GM03348 (cell line): ENCODE measurements at regions not wholly inside any gene's neighbourhood (a gene's known extent, or its start where the extent isn't known, plus 50 kb on each side); places are given as distances from the start of the nearest gene placed in this dataset.
A peak's percentile ranks its signal among the peaks of the same experiment; 100 is the strongest.

Experiments used
- DNase-seq: peaks from one replicate; pipeline ENCODE4 v3.0.0; 2012; ENCODE audit warnings: low spot score

GRCh38 chr16:74169687-74170376 is 126.8 kb upstream of the PSMD7 start:
- peak; percentile 4 for DNase-seq

- DNase-seq: no peak
Measured at GRCh38 chr16:74169066-74169465, 127.5 kb upstream of the PSMD7 start.

DNA sequence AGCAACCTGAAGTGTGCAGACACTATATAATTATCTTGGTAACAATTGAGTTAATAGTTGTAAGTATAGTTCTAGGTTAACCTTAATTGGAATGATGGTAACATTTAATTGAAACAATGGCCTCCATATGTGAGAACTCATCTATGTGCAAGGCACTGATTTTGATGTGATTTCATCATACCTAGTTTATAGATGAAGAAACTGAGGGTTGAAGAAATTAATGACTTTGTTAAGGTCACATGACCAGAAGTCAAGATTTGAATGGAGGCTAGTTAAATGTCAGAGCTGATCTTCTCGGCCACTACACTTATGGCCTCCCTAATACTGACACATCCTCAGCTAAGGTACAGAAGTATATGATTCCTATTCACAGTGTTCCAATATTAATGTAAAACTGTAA is 128.2 kb upstream of the PSMD7 start:
- no peak for DNase-seq

- no peak for DNase-seq
Measured at GRCh38 chr16:74166456-74166855, 130.2 kb upstream of the PSMD7 start.

- no peak for DNase-seq
Measured at GRCh38 chr16:74165566-74166080, 131.0 kb upstream of the PSMD7 start.

DNA sequence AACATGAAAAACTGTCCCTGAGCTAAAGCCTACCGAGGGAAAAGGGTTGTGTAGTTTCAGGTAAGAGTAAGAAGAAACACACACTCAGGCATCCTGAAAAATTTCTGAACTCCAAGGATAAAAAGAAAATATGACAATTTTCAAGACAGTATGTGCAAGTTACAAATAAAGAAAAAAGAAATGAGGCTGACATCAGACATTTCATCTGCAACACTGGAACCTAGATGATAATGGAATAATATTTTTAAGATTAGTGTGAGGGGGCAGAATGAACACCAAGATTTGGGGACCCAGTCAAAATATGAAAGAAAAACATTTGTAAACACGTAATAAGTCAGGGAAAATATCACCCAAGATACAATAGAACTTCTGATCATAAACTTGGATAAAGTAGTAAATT is 135.9 kb upstream of the PSMD7 start:
- no peak for DNase-seq

DNA sequence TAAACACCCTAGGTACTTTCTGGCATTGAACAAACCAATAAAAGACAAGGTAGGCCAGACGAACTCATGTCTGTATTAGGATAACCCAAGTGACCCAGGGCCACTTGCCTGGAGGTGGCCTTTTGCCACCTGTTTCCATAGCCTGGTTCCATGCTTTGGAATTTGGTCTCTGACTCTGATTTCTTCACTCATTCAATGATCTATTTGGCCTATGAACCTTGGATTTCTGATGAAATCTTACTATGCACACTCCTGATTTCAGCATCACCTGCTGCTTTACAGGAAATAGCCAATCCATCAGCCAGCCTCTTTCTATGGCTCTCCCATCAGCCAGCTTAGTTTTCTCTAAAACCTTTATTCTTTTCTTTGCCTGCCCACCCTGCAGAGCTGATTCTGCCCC is 142.8 kb upstream of the PSMD7 start:
- no peak for DNase-seq

GRCh38 chr16:74146643-74147042 is 150.0 kb upstream of the PSMD7 start:
- no peak for DNase-seq

DNA sequence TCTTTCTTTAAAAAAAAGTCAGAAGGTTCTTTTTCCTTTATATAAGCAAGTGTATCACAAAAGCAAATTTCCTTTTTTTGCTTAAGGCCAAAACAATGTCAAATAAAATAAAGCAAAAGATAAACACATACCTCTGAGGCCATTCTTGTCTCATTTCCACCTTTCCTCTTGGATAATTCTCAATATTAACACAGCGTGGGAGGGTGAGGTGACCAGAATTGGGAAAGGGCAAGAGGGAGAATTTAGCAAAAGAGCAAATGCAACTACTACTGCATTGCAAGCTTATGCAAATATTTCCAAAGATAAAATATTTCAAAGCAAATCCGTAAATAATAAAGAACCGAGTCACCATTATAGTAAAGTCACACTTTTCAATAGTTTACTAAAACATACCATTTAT is 153.4 kb upstream of the PSMD7 start:
- DNase-seq: no peak

DNA sequence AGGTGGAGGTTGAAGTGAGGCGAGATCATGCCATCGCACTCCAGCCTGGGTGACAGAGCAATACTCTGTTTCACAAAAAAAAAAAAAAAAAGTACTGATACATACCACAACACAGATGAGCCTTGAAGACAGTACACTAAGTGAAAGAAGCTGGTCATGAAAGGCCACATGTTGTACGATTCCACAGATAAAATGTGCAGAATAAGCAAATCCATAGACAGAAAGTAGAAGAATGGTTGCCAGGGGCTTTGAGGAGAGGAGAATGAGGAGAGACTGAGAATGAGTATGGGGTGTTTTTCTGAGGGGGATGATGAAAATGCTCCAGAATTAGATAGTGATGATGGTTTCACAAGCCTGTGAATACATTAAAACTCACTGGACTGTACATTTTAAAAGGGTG is 155.6 kb upstream of the PSMD7 start:
- no peak for DNase-seq

- DNase-seq: no peak
Measured at GRCh38 chr16:74140557-74140956, 156.1 kb upstream of the PSMD7 start.

DNA sequence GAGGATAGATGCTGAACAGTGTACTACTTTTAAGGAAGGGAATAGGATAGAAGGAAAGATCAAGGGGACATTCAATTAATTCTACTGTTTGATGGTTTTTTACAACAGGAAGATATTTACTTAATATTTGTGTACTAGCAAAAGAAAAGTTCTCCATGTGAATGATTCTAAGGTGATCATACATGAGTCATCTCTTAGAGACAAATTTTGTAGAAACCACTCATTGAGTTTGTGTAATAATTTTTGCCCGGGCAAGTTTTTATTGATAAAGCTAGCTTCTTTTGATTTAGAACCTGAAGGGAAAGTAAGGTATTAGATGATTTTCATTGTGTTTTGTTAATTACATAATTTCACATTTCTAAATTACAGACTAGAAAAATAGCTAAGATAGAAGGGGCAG is 172.8 kb upstream of the PSMD7 start:
- DNase-seq: no peak

GRCh38 chr16:74123195-74123594 is 173.4 kb upstream of the PSMD7 start:
- no peak for DNase-seq

DNA sequence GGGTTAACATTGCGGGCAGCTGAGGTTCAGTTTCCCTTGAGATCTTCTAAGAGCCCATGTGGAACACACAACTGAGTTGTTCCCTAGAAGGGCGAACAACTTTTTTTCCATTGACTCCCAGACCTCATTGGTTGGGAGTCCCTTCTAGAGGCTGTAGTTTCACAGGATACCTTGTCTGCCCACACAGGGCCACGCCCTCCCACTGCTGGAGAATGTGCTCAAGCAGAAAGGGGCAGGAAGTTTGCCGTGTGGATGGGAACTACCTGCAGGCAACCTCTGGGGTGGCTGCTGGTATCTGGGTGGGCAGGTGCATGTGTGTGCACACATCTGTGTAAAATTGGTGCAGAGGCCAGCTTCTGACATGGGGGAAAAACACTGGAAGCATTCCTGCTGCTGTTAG is 178.8 kb upstream of the PSMD7 start:
- DNase-seq: no peak

- DNase-seq: no peak
Measured at GRCh38 chr16:74113545-74113944, 183.1 kb upstream of the PSMD7 start.

GRCh38 chr16:74111456-74111982 is 185.1 kb upstream of the PSMD7 start:
- no peak for DNase-seq

GRCh38 chr16:74107795-74108610 is 188.6 kb upstream of the PSMD7 start:
- DNase-seq: peak; percentile 26

DNA sequence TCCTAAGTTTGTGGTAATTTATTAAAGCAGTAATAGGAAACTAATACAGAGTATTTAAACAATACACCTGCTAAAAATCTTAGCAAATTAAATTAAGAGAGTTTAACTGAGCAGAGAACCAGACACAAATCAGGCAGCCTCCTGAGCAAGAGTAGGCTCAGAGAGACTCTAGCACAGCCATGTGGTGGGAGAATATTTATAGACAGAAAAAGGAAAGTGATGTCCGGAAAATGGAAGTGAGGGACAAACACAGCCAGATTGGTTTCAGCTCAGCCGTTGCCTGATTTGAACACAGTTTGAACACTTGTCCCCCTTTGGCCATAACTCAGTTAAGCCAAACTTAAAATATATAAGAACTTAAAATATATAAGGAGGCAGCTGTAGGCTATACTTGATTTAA is 192.6 kb upstream of the PSMD7 start:
- DNase-seq: no peak

DNA sequence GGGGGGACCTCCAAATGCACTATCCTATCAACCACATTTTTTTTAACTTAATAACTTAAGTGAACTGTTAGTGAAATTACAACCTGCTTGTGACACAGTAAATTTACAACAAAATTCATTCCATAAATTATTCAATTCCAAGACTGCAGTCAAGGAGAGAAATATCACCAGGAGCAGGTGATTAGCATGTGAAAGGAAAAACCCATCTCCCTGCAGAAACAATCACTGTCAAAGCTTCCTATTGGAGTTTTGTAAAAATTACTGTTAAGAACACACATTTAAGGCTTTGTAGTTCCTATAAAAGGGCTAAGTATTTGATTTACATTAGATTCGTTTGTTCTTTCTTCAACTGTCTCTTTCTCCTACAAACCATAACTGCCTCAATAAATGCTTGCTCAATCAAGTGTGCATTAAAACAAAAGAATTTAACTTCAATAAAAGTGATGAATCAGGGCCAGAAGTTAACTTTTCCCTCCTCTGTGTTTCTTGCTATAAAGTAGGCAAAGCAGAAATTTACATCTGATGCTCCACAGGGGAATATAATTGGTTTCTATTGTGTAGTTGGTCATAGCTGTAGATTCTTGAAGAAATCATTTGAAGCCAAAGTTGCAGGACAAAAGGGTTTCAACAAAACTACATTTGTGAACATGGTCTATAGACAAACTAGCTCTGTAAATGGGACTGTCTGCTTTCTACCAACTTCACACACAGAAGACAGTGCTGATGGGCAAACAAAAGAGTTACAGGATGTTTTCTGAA is 195.1 kb upstream of the PSMD7 start:
- no peak for DNase-seq

- no peak for DNase-seq
Measured at GRCh38 chr16:74100395-74101326, 196.0 kb upstream of the PSMD7 start.

DNA sequence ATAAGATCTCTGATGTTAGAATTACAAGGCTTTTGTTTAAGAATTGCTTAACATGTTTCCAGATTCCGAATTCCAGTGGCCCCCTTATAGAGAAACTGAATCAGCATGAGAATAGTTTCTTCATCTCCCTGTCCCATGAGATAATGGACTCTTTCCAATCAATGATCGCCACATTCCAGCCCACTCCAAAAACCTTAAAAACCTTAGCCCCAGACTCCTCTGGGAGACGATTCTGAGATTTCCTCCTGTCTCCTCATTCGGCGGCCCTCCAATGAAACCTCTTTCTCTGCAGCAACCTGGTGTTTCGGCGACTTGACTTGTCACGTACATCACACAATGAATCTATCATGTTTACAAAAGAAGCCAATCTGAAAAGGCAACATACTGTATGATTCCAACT is 197.1 kb upstream of the PSMD7 start:
- no peak for DNase-seq
